ENCODE measurements at regions not wholly inside any gene's neighbourhood (a gene's known extent, or its start where the extent isn't known, plus 50 kb on each side); places are given as distances from the start of the nearest gene placed in this dataset.

DNA sequence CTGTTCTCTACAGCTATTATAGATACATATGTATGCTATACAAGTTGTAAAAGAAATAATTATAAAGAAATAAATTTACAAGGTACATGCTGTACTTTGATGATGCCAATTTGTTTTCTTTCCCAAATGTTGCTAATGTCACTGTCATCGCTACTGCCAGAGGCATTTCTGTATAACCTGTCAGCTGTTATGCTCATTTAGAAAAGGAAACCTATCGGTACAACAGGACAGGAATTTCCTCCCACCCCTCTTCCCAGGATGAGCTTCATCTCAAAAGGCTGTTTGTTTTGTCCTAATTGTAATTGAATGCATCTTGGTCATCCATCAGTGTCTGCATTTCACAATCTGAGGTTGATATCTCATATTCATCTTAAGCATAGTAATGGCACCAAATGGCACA is 975.7 kb downstream of the TTLL7 start:
- ATAC-seq (peak in 1 of 4 donors; percentile 54), DNase-seq (no peak)
- Histone ChIP-seq H3K4me3 (no peak overlapping the region), H3K27ac (no peak overlapping the region), H3K36me3 (no peaks in the 10 kb centered on the region), H3K27me3 (no peaks in the 10 kb centered on the region), H3K9me3 (peaks cover 0 to 19% (median 8%) of the 10 kb centered on the region in 12 donors), H3K4me1 (peaks cover 0 to 18% (median 3%) of the 10 kb centered on the region in 12 donors)
- no peak for TF ChIP-seq POLR2A (IDR thresholded peaks at IDR 0.05)
- TF ChIP-seq, protein P1, sequence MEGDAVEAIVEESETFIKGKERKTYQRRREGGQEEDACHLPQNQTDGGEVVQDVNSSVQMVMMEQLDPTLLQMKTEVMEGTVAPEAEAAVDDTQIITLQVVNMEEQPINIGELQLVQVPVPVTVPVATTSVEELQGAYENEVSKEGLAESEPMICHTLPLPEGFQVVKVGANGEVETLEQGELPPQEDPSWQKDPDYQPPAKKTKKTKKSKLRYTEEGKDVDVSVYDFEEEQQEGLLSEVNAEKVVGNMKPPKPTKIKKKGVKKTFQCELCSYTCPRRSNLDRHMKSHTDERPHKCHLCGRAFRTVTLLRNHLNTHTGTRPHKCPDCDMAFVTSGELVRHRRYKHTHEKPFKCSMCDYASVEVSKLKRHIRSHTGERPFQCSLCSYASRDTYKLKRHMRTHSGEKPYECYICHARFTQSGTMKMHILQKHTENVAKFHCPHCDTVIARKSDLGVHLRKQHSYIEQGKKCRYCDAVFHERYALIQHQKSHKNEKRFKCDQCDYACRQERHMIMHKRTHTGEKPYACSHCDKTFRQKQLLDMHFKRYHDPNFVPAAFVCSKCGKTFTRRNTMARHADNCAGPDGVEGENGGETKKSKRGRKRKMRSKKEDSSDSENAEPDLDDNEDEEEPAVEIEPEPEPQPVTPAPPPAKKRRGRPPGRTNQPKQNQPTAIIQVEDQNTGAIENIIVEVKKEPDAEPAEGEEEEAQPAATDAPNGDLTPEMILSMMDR (IDR thresholded peaks at IDR 0.05) = no peak
- intact Hi-C loops (cut with DNase I) = no loop called here
- 65 to 82% (median 71%) methylated on average over 2 of the region's 2 CpGs for WGBS, 4 donors

DNA sequence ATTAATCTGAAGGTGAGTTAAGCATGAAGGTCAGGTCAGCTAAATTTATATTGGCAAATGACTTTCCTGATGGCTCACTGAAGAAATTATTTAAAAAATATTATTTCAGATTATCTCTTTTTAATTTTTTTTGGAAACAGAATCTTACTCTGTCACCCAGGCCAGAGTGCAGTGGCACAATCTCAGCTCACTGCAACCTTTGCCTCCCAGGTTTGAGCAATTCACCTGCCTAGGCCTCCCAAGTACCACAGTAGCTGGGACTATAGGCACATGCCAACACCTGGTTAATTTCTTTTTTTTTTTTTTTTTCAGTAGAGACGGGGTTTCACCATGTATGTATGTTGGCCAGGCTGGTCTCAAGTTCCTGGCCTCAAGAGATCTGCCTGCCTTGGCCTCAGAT is 976.7 kb downstream of the TTLL7 start:
- H3K9me3 ChIP-seq = peaks cover 0 to 19% (median 8%) of the 10 kb centered on the region in 12 donors
- H3K36me3 ChIP-seq = no peaks in the 10 kb centered on the region
- H3K27me3 ChIP-seq = no peaks in the 10 kb centered on the region
- DNase-seq (no peak), ATAC-seq (no peak)
- intact Hi-C loops (cut with DNase I) = no loop called here
- WGBS, 4 donors = 86 to 100% (median 95%) methylated on average over 1 of the region's 1 CpG
- peaks cover 0 to 18% (median 4%) of the 10 kb centered on the region in 12 donors for H3K4me1 ChIP-seq
- no peak overlapping the region for H3K4me3 ChIP-seq
- TF ChIP-seq POLR2A (IDR thresholded peaks at IDR 0.05) = no peak
- TF ChIP-seq, protein P1 (IDR thresholded peaks at IDR 0.05) = no peak
- H3K27ac ChIP-seq = no peak overlapping the region

DNA sequence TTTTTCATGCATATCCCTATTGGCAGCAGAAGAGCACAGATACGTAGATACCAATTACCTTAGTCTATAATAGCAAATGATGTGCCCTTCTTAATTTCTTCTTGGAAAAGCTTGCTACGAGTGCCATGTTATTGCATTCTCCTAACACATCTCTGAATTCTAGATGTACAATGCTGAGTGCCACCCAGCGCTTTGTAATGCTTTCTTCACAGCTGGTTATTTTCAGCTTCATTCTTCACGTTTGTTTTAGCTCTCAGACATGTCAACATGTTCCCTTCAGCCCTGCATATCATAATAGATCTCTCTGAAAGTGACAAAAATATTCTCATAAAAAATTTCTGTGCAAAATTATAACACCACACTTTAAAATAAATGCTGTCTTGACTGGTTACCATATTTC is 981.2 kb downstream of the TTLL7 start:
- intact Hi-C loops (cut with DNase I) = no loop called here
- ATAC-seq (peak in 1 of 4 donors; percentile 54), DNase-seq (no peak)
- peaks cover 0 to 10% (median 0%) of the 10 kb centered on the region in 12 donors for H3K4me1 ChIP-seq
- H3K27me3 ChIP-seq = no peaks in the 10 kb centered on the region
- H3K4me3 ChIP-seq = no peak overlapping the region
- 48 to 55% (median 50%) methylated on average over 4 of the region's 4 CpGs for WGBS, 4 donors
- TF ChIP-seq, protein P1 (IDR thresholded peaks at IDR 0.05) = no peak
- no peak for TF ChIP-seq POLR2A (IDR thresholded peaks at IDR 0.05)
- H3K27ac ChIP-seq = no peak overlapping the region
- peaks cover 0 to 19% (median 8%) of the 10 kb centered on the region in 12 donors for H3K9me3 ChIP-seq
- H3K36me3 ChIP-seq = no peaks in the 10 kb centered on the region

DNA sequence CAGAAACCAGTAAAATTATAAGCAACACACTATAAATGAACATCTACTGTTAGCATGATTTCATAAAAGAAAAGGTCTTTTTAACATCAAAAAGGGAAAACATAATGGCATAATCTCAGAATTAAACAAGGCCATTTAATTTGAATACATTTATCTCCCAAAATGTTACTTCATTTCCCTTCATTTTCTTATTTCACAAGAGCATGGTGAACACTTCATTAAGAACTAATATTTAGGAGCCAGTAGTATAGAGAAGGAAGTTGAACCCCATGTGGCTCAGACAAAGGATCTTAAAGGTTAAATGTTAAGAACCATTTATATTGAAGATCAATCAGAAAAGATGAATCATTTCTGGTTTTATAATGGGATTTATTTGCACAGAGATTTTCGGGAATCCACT is 981.7 kb downstream of the TTLL7 start:
- no peak overlapping the region for H3K27ac ChIP-seq
- intact Hi-C loops (cut with DNase I) = no loop called here
- peaks cover 0 to 10% (median 0%) of the 10 kb centered on the region in 12 donors for H3K4me1 ChIP-seq
- ATAC-seq = no peak
- H3K9me3 ChIP-seq = peaks cover 0 to 19% (median 8%) of the 10 kb centered on the region in 12 donors
- no peaks in the 10 kb centered on the region for H3K36me3 ChIP-seq
- TF ChIP-seq POLR2A (IDR thresholded peaks at IDR 0.05) = no peak
- TF ChIP-seq, protein P1 (IDR thresholded peaks at IDR 0.05) = no peak
- DNase-seq = no peak
- H3K4me3 ChIP-seq = no peak overlapping the region
- no peaks in the 10 kb centered on the region for H3K27me3 ChIP-seq
- WGBS, 4 donors = 67 to 86% (median 76%) methylated on average over 1 of the region's 1 CpG
